ENCODE measurements at regions not wholly inside any gene's neighbourhood (a gene's known extent, or its start where the extent isn't known, plus 50 kb on each side); places are given as distances from the start of the nearest gene placed in this dataset.

DNA sequence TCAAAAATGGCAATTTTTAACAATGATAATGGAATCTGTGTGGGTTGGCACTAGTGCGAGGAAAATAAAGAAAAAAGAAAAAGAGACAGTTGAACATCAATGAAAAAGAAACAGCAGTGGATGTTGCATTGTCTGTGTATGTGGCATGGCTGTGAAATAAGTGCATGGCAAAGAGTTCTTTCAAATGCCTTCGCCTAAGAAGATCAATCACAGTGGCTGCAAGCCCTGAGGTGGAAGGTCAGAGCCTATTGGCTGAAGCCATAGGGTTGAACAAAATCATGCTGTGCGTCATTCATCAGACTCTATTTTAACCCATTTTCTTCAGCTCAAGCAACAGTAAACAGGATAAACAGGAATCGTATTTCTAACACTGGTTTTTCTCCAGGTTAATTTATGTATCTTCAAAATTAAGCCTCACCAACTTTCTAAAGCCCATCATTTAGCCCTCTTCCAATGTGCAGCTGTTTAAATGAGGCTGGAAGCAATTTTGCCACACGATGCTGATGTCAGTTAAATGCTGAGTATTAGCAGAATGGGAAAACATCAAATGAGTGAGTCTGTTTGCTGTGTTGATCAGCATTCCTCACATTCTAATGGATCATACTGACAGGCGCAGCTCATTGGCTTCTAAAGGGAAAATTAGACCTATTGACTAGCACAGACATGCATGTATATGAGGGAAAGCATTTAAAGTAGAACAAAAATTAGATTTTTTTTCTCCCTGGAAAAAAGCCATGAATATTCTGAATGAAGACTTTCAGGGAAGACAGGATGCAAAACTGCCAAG, 955.9 kb upstream of the EYS start (continued):
- TF ChIP-seq CHD7 (IDR thresholded peaks at IDR 0.05; ENCODE audit: insufficient replicate concordance, low read length) (no peak), CREB1 (IDR thresholded peaks at IDR 0.05) (no peak), E2F6 (IDR thresholded peaks at IDR 0.05) (no peak)

Data from H1 (cell line).